ENCODE measurements at regions not wholly inside any gene's neighbourhood (a gene's known extent, or its start where the extent isn't known, plus 50 kb on each side); places are given as distances from the start of the nearest gene placed in this dataset.

DNA sequence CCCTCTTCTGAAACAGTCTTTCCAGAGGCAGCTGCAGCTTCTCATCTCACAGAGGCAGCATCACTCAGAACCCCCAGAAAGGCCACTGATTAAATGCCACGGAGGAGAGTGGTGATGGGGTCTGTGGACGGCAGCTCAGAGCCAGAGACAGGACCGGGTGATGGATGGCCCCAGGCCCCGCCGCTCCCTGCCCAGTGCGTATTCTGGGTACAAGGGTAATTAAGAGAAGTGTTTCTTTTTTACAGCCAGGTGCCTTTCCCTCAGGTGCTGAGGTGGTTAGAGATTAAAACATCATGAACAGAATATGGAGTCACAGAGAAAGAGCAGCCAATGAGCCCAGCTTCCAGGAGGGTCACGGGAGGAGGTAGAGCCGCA, 434.5 kb downstream of the PREX1 start:
- TF ChIP-seq POLR2A (IDR thresholded peaks at IDR 0.05; ENCODE audit: low read depth) (no peak), POLR2AphosphoS5 (IDR thresholded peaks at IDR 0.05) (no peak), EP300 (IDR thresholded peaks at IDR 0.05) (no peak)
- TF ChIP-seq, protein P1, sequence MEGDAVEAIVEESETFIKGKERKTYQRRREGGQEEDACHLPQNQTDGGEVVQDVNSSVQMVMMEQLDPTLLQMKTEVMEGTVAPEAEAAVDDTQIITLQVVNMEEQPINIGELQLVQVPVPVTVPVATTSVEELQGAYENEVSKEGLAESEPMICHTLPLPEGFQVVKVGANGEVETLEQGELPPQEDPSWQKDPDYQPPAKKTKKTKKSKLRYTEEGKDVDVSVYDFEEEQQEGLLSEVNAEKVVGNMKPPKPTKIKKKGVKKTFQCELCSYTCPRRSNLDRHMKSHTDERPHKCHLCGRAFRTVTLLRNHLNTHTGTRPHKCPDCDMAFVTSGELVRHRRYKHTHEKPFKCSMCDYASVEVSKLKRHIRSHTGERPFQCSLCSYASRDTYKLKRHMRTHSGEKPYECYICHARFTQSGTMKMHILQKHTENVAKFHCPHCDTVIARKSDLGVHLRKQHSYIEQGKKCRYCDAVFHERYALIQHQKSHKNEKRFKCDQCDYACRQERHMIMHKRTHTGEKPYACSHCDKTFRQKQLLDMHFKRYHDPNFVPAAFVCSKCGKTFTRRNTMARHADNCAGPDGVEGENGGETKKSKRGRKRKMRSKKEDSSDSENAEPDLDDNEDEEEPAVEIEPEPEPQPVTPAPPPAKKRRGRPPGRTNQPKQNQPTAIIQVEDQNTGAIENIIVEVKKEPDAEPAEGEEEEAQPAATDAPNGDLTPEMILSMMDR (IDR thresholded peaks at IDR 0.05) = no peak
